Right forelimb (tissue), 1 donor: ENCODE measurements at regions not wholly inside any gene's neighbourhood (a gene's known extent, or its start where the extent isn't known, plus 50 kb on each side); places are given as distances from the start of the nearest gene placed in this dataset.
"Not testable (repeated sequence)": the region's sequence is repeated elsewhere in the genome, so short reads cannot be mapped to it uniquely, and the experiment has no call there.

Experiments
- DNase-seq: peaks from one replicate; pipeline ENCODE4 v3.0.0-alpha.2; 2018

- DNase-seq, result no peak
Measured at GRCh38 chr11:114949614-114950351, 271.5 kb downstream of the NXPE2 start.

GRCh38 chr11:114953039-114953438, 274.7 kb downstream of the NXPE2 start:
- no peak for DNase-seq

- no peak for DNase-seq
Measured at GRCh38 chr11:114955923-114956322, 277.6 kb downstream of the NXPE2 start.

GRCh38 chr11:114956566-114956965, 278.2 kb downstream of the NXPE2 start:
- DNase-seq, result no peak

GRCh38 chr11:114959953-114960505, 281.7 kb downstream of the NXPE2 start:
- no peak for DNase-seq

GRCh38 chr11:114960819-114961218, 282.5 kb downstream of the NXPE2 start:
- not testable (repeated sequence) for DNase-seq

- DNase-seq, result no peak
Measured at GRCh38 chr11:114964676-114965214, 286.4 kb downstream of the NXPE2 start.

- DNase-seq, result no peak
Measured at GRCh38 chr11:114970927-114971645, 292.8 kb downstream of the NXPE2 start.

- no peak for DNase-seq
Measured at GRCh38 chr11:114972105-114972504, 293.8 kb downstream of the NXPE2 start.

- DNase-seq, result no peak
Measured at GRCh38 chr11:114977651-114978050, 299.3 kb downstream of the NXPE2 start.

GRCh38 chr11:114982141-114982540, 303.8 kb downstream of the NXPE2 start:
- DNase-seq, result no peak

- DNase-seq, result no peak
Measured at GRCh38 chr11:114984611-114985163, 306.4 kb downstream of the NXPE2 start.

GRCh38 chr11:114986365-114986764, 308.0 kb downstream of the NXPE2 start:
- DNase-seq, result no peak

- no peak for DNase-seq
Measured at GRCh38 chr11:114987186-114987760, 308.9 kb downstream of the NXPE2 start.

- DNase-seq, result no peak
Measured at GRCh38 chr11:114988644-114989043, 310.3 kb downstream of the NXPE2 start.

- no peak for DNase-seq
Measured at GRCh38 chr11:114989536-114989935, 311.2 kb downstream of the NXPE2 start.

GRCh38 chr11:115005663-115006062, 327.3 kb downstream of the NXPE2 start:
- DNase-seq, result no peak

GRCh38 chr11:115007851-115008250, 329.5 kb downstream of the NXPE2 start:
- no peak for DNase-seq

GRCh38 chr11:115008799-115009198, 330.5 kb downstream of the NXPE2 start:
- no peak for DNase-seq

GRCh38 chr11:115017529-115017928, 339.2 kb downstream of the NXPE2 start:
- DNase-seq, result no peak

GRCh38 chr11:115030166-115030565, 351.8 kb downstream of the NXPE2 start:
- no peak for DNase-seq

GRCh38 chr11:115036406-115037180, 358.3 kb downstream of the NXPE2 start:
- DNase-seq, result no peak
